ENCODE measurements at regions not wholly inside any gene's neighbourhood (a gene's known extent, or its start where the extent isn't known, plus 50 kb on each side); places are given as distances from the start of the nearest gene placed in this dataset.

- TF ChIP-seq CTCF (IDR thresholded peaks at IDR 0.05; ENCODE audit: poor library complexity, severe bottlenecking) (no peak), MXI1 (conservative IDR thresholded peaks at IDR 0.05; ENCODE audit: poor library complexity, severe bottlenecking) (no peak), EP300 (conservative IDR thresholded peaks at IDR 0.05; ENCODE audit: poor library complexity, severe bottlenecking) (no peak), TAF1 (IDR thresholded peaks at IDR 0.05; ENCODE audit: low read depth) (no peak)
Measured at GRCh38 chr6:119620846-119621555, 271.4 kb upstream of the MAN1A1 start.

All from neural cell (in vitro differentiated cells).